Occipital lobe (tissue), 1 donor: ENCODE measurements at regions not wholly inside any gene's neighbourhood (a gene's known extent, or its start where the extent isn't known, plus 50 kb on each side); places are given as distances from the start of the nearest gene placed in this dataset.

Experiments used
- DNase-seq: peaks from one replicate; lab custom pipeline; 2025; lab: John Stamatoyannopoulos, UW

- DNase-seq, result no peak
These were observed 214.7 kb downstream of the SS18 start for GRCh38 chr18:25875551-25876240.

GRCh38 chr18:25873833-25874232, 216.6 kb downstream of the SS18 start:
- DNase-seq, result no peak

GRCh38 chr18:25866331-25866730, 224.1 kb downstream of the SS18 start:
- no peak for DNase-seq

- no peak for DNase-seq
These were observed 227.4 kb downstream of the SS18 start for GRCh38 chr18:25862881-25863600.

- DNase-seq, result no peak
These were observed 236.6 kb downstream of the SS18 start for GRCh38 chr18:25853691-25854433.

GRCh38 chr18:25843791-25844190, 246.6 kb downstream of the SS18 start:
- no peak for DNase-seq

- DNase-seq, result no peak
These were observed 247.7 kb downstream of the SS18 start for GRCh38 chr18:25842665-25843064.

- no peak for DNase-seq
These were observed 256.4 kb downstream of the SS18 start for GRCh38 chr18:25834061-25834460.

GRCh38 chr18:25832001-25832604, 258.3 kb downstream of the SS18 start:
- no peak for DNase-seq

- DNase-seq, result no peak
These were observed 259.1 kb downstream of the SS18 start for GRCh38 chr18:25831301-25831701.

- DNase-seq, result no peak
These were observed 259.6 kb downstream of the SS18 start for GRCh38 chr18:25830787-25831186.

GRCh38 chr18:25827961-25828561, 262.4 kb downstream of the SS18 start:
- no peak for DNase-seq

GRCh38 chr18:25827228-25827627, 263.2 kb downstream of the SS18 start:
- DNase-seq, result no peak

- DNase-seq, result no peak
These were observed 263.6 kb downstream of the SS18 start for GRCh38 chr18:25826823-25827222.

GRCh38 chr18:25825979-25826776, 264.2 kb downstream of the SS18 start:
- DNase-seq, result no peak

GRCh38 chr18:25825056-25825455, 265.4 kb downstream of the SS18 start:
- DNase-seq, result no peak

- no peak for DNase-seq
These were observed 270.6 kb downstream of the SS18 start for GRCh38 chr18:25819746-25820363.

GRCh38 chr18:25818505-25818904, 271.9 kb downstream of the SS18 start:
- DNase-seq, result no peak

GRCh38 chr18:25817546-25818237, 272.7 kb downstream of the SS18 start:
- DNase-seq, result no peak

- no peak for DNase-seq
These were observed 274.8 kb downstream of the SS18 start for GRCh38 chr18:25815659-25816058.
